HG03565 (cell line): ENCODE measurements at regions not wholly inside any gene's neighbourhood (a gene's known extent, or its start where the extent isn't known, plus 50 kb on each side); places are given as distances from the start of the nearest gene placed in this dataset.

Experiments used
- ATAC-seq: cut with Tn5 transposase; IDR thresholded peaks from one replicate; pipeline ENCODE4 v1.9.1; 2021; ENCODE audit warnings: mild to moderate bottlenecking, moderate library complexity; ENCODE audit not compliant: unreplicated experiment

DNA sequence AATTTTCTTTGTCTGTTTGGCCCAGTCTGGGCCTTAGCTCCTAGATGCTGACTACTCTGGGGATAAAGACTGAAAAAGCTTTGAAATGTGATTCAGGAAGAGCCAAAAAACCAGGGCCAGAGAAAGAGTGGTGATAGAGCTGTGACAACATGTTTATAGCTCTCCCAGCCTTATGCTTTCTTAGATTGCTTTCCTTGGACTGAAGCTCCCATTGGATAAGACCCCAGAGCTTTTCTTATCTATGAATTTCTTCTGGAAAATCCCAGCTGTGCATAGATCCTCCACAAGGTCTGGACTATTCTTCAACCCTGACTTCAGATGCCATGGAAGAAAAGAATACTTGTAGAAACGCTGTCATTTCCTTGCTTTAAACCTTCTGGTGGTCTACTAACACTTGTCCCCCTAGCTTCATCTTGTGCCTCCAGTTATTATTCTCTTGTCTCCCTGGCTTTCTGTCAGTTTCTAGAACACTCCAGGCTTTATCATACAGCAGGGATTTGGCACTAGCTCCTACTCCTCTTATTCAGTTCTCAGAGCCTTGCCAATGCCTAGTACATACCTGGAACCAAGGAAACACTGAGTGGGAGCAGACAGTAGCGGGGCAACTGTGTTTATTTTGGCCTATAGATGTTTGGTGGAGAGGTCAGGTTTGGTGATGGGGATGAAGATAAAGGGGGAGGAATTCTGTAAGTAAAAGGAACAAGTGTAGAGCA lies 57.1 kb upstream of the TEX13D start:
- no peak for ATAC-seq

DNA sequence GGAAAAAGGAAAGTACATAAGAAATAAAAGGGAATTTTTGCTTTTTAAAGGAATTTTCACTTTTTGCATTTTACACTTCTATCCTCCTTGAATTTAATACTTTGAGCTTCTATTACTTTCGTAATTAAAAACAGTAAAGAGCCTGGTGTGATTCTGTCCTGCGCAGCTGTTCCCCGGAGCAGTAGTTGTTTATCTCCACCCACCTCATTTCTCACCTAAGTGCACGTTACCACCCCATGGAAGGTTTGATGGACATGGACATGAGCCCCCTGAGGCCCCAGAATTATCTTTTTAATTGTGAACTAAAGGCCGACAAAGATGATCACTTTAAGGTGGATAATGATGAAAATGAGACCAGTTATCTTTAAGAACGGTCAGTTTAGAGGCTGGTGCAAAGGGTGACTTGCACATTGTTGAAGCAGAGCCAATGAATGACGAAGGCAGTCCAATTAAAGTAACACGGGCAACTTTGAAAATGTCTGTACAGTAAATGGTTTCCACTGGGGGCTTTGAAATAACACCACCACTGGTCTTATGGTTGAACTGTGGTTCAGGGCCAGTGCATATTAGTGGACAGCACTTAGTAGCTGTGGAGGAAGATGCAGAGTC lies 52.1 kb upstream of the TEX13D start:
- no peak for ATAC-seq

DNA sequence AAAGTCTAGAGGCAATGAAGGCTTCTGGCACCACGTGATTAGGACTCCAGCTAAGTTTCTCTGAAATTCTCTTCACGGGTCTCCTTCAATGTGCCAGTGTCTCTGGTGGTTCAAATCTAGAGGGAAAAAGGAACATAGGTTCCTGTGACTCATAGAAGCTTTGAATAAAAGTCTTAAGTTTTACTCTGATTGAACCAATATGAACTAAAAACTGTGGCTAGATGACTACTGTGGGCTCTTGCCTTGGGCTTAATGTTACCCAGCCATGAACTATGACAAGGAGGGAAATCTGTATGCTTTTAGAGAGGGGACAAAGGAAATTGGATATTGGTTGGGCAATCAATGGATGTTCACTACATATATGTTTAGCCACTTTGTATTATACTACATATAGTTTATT lies 49.9 kb upstream of the TEX13D start:
- no peak for ATAC-seq
